Fibroblast of gingiva (primary cell): ENCODE measurements at regions not wholly inside any gene's neighbourhood (a gene's known extent, or its start where the extent isn't known, plus 50 kb on each side); places are given as distances from the start of the nearest gene placed in this dataset.
"Not testable (repeated sequence)": the region's sequence is repeated elsewhere in the genome, so short reads cannot be mapped to it uniquely, and the experiment has no call there.

ENCODE experiments used
- DNase-seq: peaks from one replicate; pipeline ENCODE4 v3.0.0-alpha.2; 2011; ENCODE audit warnings: low read depth

GRCh38 chr7:29649876-29650275 lies 86.2 kb downstream of the PRR15 start:
- DNase-seq, result no peak

GRCh38 chr7:29651477-29651876 lies 87.8 kb downstream of the PRR15 start:
- DNase-seq, result no peak

GRCh38 chr7:29652556-29652955 lies 88.9 kb downstream of the PRR15 start:
- DNase-seq, result no peak

GRCh38 chr7:29654340-29654739 lies 90.7 kb downstream of the PRR15 start:
- not testable (repeated sequence) for DNase-seq

- DNase-seq, result no peak
These were observed 93.7 kb downstream of the PRR15 start for GRCh38 chr7:29657288-29657687.

GRCh38 chr7:29657856-29658255 lies 94.2 kb downstream of the PRR15 start:
- no peak for DNase-seq

GRCh38 chr7:29659213-29659612 lies 95.6 kb downstream of the PRR15 start:
- not testable (repeated sequence) for DNase-seq

GRCh38 chr7:29662899-29663298 lies 99.3 kb downstream of the PRR15 start:
- DNase-seq, result not testable (repeated sequence)

- not testable (repeated sequence) for DNase-seq
These were observed 101.4 kb downstream of the PRR15 start for GRCh38 chr7:29664999-29665398.

- not testable (repeated sequence) for DNase-seq
These were observed 103.5 kb downstream of the PRR15 start for GRCh38 chr7:29667096-29667669.

GRCh38 chr7:29671286-29671685 lies 107.7 kb downstream of the PRR15 start:
- not testable (repeated sequence) for DNase-seq

- DNase-seq, result not testable (repeated sequence)
These were observed 110.0 kb downstream of the PRR15 start for GRCh38 chr7:29673635-29674034.

GRCh38 chr7:29674626-29675025 lies 111.0 kb downstream of the PRR15 start:
- not testable (repeated sequence) for DNase-seq

GRCh38 chr7:29677254-29677653 lies 113.6 kb downstream of the PRR15 start:
- not testable (repeated sequence) for DNase-seq

GRCh38 chr7:29679963-29680362 lies 116.3 kb downstream of the PRR15 start:
- DNase-seq, result not testable (repeated sequence)

- DNase-seq, result not testable (repeated sequence)
These were observed 117.0 kb downstream of the PRR15 start for GRCh38 chr7:29680601-29681000.

GRCh38 chr7:29684151-29684786 lies 120.6 kb downstream of the PRR15 start:
- peak; percentile 1 for DNase-seq

- DNase-seq, result peak; percentile 73
These were observed 121.3 kb upstream of the WIPF3 start for GRCh38 chr7:29684787-29685650.

- DNase-seq, result not testable (repeated sequence)
These were observed 120.5 kb upstream of the WIPF3 start for GRCh38 chr7:29685651-29686271.

GRCh38 chr7:29690510-29690909 lies 115.8 kb upstream of the WIPF3 start:
- not testable (repeated sequence) for DNase-seq

- DNase-seq, result not testable (repeated sequence)
These were observed 109.9 kb upstream of the WIPF3 start for GRCh38 chr7:29696402-29696801.

- not testable (repeated sequence) for DNase-seq
These were observed 106.6 kb upstream of the WIPF3 start for GRCh38 chr7:29699723-29700122.
